T-helper 17 cell (primary cell): ENCODE measurements at regions not wholly inside any gene's neighbourhood (a gene's known extent, or its start where the extent isn't known, plus 50 kb on each side); places are given as distances from the start of the nearest gene placed in this dataset.
"Not testable (repeated sequence)": the region's sequence is repeated elsewhere in the genome, so short reads cannot be mapped to it uniquely, and the experiment has no call there.

Source experiments
- ATAC-seq: fragments of 150-1000 bp; cut with Tn5 transposase; 2 replicates; pipeline ENCODE4 v1.10.0; 2021; ENCODE audit warnings: mild to moderate bottlenecking, moderate library complexity
- DNase-seq, 3 donors: peaks; one replicate each; pipeline versions ENCODE4 v3.0.0 to v3.0.0-alpha.2; 2020 to 2021
- H3K9me3 ChIP-seq: one replicate; pipeline ENCODE4 v1.7.0; 2013; ENCODE audit warnings: low read length, mild to moderate bottlenecking; ENCODE audit not compliant: control insufficient read depth, poor library complexity, severe bottlenecking
- H3K27ac Mint-ChIP-seq: one replicate; pipeline ENCODE4 v1.8.0; 2022; ENCODE audit warnings: mild to moderate bottlenecking, moderate library complexity, mixed read lengths
- H3K27me3 Mint-ChIP-seq: one replicate; pipeline ENCODE4 v1.8.0; 2022; ENCODE audit warnings: mixed read lengths
- H3K36me3 Mint-ChIP-seq: one replicate; pipeline ENCODE4 v1.8.0; 2022; ENCODE audit warnings: low read depth, mixed read lengths
- H3K4me1 Mint-ChIP-seq: one replicate; pipeline ENCODE4 v1.8.0; 2022; ENCODE audit warnings: mild to moderate bottlenecking, mixed read lengths
- H3K4me3 Mint-ChIP-seq: one replicate; pipeline ENCODE4 v1.8.0; 2022; ENCODE audit warnings: mild to moderate bottlenecking, moderate library complexity, mixed read lengths

- DNase-seq (no peak), ATAC-seq (no peak)
- H3K27me3 Mint-ChIP-seq = peaks cover 6% of the 10 kb centered on the region
- peaks cover 2% of the 10 kb centered on the region for H3K4me1 Mint-ChIP-seq
- no peaks in the 10 kb centered on the region for H3K9me3 ChIP-seq
- no peak overlapping the region for H3K27ac Mint-ChIP-seq
- peak overlapping the region; percentile 58 for H3K4me3 Mint-ChIP-seq
- no peaks in the 10 kb centered on the region for H3K36me3 Mint-ChIP-seq
Measured at GRCh38 chrX:130524476-130525194, 122.8 kb downstream of the RBMX2 start.

DNA sequence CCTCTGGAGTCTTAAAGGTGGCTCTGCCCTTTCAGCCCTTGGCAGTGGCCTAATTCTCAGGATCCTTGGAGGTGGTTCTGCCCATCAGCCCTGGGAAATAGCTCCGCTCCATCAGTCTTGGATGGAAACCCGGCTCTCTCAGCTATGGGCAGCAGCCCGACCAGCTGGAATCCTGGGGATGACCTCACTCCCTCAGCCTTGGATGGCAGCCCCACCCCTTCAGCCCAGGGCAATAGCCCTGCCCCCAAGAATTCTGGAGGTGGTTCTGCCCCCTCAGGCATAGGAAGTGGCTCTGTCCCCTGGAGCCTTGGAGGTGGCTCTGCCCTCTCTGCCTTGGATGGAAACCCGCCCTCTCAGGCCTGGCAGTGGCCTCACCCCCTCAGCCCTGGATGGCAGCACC lies 127.7 kb downstream of the RBMX2 start:
- no peak overlapping the region for H3K4me3 Mint-ChIP-seq
- no peak for DNase-seq
- no peaks in the 10 kb centered on the region for H3K9me3 ChIP-seq
- peaks cover 2% of the 10 kb centered on the region for H3K4me1 Mint-ChIP-seq
- peaks cover 16% of the 10 kb centered on the region for H3K27me3 Mint-ChIP-seq
- ATAC-seq = no peak
- no peaks in the 10 kb centered on the region for H3K36me3 Mint-ChIP-seq
- H3K27ac Mint-ChIP-seq = no peak overlapping the region

DNA sequence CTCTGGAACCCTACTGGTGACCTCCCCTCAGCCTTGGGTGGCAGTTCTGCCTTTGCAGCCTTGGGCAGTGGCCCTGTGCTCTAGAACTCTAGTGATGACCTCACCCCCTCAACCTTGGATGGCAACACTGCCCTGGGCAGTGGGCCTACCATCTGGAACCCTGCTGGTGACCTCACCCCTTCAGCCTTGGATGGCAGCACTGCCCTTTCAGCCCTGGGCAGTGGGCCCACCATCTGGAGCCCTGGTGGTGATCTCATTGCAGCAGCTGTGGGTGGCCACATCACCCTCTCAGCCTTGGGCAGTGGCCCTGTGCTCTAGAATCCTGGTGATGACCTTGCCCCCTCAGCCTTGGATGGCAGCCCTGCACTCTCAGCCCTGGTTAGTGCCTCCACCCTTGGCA lies 129.3 kb downstream of the RBMX2 start:
- H3K4me1 Mint-ChIP-seq = peaks cover 2% of the 10 kb centered on the region
- H3K36me3 Mint-ChIP-seq = no peaks in the 10 kb centered on the region

GRCh38 chrX:130539721-130540321 lies 138.0 kb downstream of the RBMX2 start:
- DNase-seq (peak in 1 of 3 donors; percentile 12), ATAC-seq (no peak)
- H3K27me3 Mint-ChIP-seq = peaks cover 14% of the 10 kb centered on the region
- H3K36me3 Mint-ChIP-seq = no peaks in the 10 kb centered on the region
- no peaks in the 10 kb centered on the region for H3K9me3 ChIP-seq
- H3K4me1 Mint-ChIP-seq = no peaks in the 10 kb centered on the region
- no peak overlapping the region for H3K4me3 Mint-ChIP-seq
- H3K27ac Mint-ChIP-seq = no peak overlapping the region

More for the DNA sequence above, 129.3 kb downstream of the RBMX2 start:
- Mint-ChIP-seq H3K4me3 (no peak overlapping the region), H3K27me3 (peaks cover 16% of the 10 kb centered on the region), H3K27ac (no peak overlapping the region)
- ATAC-seq (no peak), DNase-seq (no peak)
- no peaks in the 10 kb centered on the region for H3K9me3 ChIP-seq

- H3K9me3 ChIP-seq = no peaks in the 10 kb centered on the region
- H3K36me3 Mint-ChIP-seq = no peaks in the 10 kb centered on the region
- H3K27me3 Mint-ChIP-seq = peaks cover 16% of the 10 kb centered on the region
- H3K4me3 Mint-ChIP-seq = no peak overlapping the region
- no peak overlapping the region for H3K27ac Mint-ChIP-seq
- H3K4me1 Mint-ChIP-seq = no peaks in the 10 kb centered on the region
- no peak for DNase-seq
- ATAC-seq = no peak
Measured at GRCh38 chrX:130543603-130544325, 142.0 kb downstream of the RBMX2 start.

GRCh38 chrX:130545796-130546195 lies 144.0 kb downstream of the RBMX2 start:
- DNase-seq = no peak
- no peak overlapping the region for H3K4me3 Mint-ChIP-seq

DNA sequence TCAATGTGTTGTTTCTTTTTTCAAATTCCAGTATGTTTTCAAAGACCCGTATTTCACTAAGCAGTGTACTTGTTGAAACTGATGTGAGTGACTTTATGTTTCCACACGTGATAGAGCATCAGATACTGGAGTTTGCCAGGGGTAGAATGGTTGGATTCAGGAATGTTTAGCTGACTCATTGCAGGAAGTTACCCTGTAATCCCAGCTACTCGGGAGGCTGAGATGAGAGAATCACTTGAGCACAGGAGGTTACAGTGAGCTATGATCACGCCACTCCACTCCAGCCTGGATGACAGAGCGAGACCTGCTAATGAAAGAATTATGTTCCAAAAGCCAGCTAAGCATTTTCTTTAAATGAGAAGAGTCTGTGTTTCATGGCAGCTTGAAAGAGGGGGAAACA lies 147.6 kb downstream of the RBMX2 start:
- not testable (repeated sequence) for H3K36me3 Mint-ChIP-seq, H3K4me1 Mint-ChIP-seq, H3K4me3 Mint-ChIP-seq

More at GRCh38 chrX:130545796-130546195, 144.0 kb downstream of the RBMX2 start:
- H3K9me3 ChIP-seq = no peaks in the 10 kb centered on the region
- no peaks in the 10 kb centered on the region for H3K4me1 Mint-ChIP-seq
- H3K36me3 Mint-ChIP-seq = no peaks in the 10 kb centered on the region
- H3K27ac Mint-ChIP-seq = no peak overlapping the region
- no peak for ATAC-seq
- H3K27me3 Mint-ChIP-seq = peaks cover 21% of the 10 kb centered on the region

GRCh38 chrX:130550351-130550750 lies 148.6 kb downstream of the RBMX2 start:
- no peak overlapping the region for H3K27ac Mint-ChIP-seq
- ATAC-seq (no peak), DNase-seq (no peak)
- no peaks in the 10 kb centered on the region for H3K36me3 Mint-ChIP-seq
- H3K4me1 Mint-ChIP-seq = no peaks in the 10 kb centered on the region
- H3K27me3 Mint-ChIP-seq = peaks cover 23% of the 10 kb centered on the region
- no peak overlapping the region for H3K4me3 Mint-ChIP-seq
- no peaks in the 10 kb centered on the region for H3K9me3 ChIP-seq

More for the DNA sequence above, 147.6 kb downstream of the RBMX2 start:
- H3K27ac Mint-ChIP-seq, H3K9me3 ChIP-seq, ATAC-seq, DNase-seq: not testable (repeated sequence)
- H3K27me3 Mint-ChIP-seq = peaks cover 21% of the 10 kb centered on the region

- ATAC-seq = no peak
- Mint-ChIP-seq H3K4me3 (no peak overlapping the region), H3K4me1 (no peaks in the 10 kb centered on the region), H3K36me3 (no peaks in the 10 kb centered on the region), H3K27me3 (peaks cover 28% of the 10 kb centered on the region), H3K27ac (no peak overlapping the region)
- H3K9me3 ChIP-seq = no peaks in the 10 kb centered on the region
- DNase-seq = no peak
Measured at GRCh38 chrX:130552444-130553073, 150.8 kb downstream of the RBMX2 start.

GRCh38 chrX:130555341-130555740 lies 153.6 kb downstream of the RBMX2 start:
- H3K4me3 Mint-ChIP-seq = no peak overlapping the region
- H3K27ac Mint-ChIP-seq = no peak overlapping the region
- H3K9me3 ChIP-seq = no peaks in the 10 kb centered on the region
- H3K36me3 Mint-ChIP-seq = no peaks in the 10 kb centered on the region
- ATAC-seq (no peak), DNase-seq (no peak)
- H3K27me3 Mint-ChIP-seq = peaks cover 8% of the 10 kb centered on the region
- H3K4me1 Mint-ChIP-seq = no peaks in the 10 kb centered on the region

- no peaks in the 10 kb centered on the region for H3K9me3 ChIP-seq
- peaks cover 11% of the 10 kb centered on the region for H3K27me3 Mint-ChIP-seq
- DNase-seq (no peak), ATAC-seq (no peak)
- no peaks in the 10 kb centered on the region for H3K36me3 Mint-ChIP-seq
- no peak overlapping the region for H3K27ac Mint-ChIP-seq
- H3K4me1 Mint-ChIP-seq = no peaks in the 10 kb centered on the region
- H3K4me3 Mint-ChIP-seq = no peak overlapping the region
Measured at GRCh38 chrX:130555757-130556156, 154.0 kb downstream of the RBMX2 start.

DNA sequence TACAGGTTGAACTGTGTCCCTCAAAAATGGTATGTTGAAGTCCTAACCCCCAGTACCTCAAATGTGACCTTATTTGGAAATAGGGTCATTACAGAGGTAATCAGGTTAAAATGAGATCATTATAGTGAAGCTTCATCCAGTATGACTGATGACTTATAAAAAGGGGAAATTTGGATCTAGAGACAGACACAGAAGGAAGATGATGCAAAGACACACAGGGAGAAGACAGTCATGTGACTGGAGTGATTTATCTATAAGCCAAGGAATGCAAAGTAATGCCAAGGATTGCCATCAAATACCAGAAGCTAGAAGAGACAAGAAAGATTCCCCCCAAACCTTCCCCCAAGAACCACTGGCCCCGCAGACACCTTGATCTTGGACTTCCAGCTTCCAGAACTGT lies 155.2 kb downstream of the RBMX2 start:
- H3K9me3 ChIP-seq = no peaks in the 10 kb centered on the region
- ATAC-seq (no peak), DNase-seq (no peak)
- Mint-ChIP-seq H3K4me1 (no peaks in the 10 kb centered on the region), H3K4me3 (no peak overlapping the region), H3K27me3 (peaks cover 15% of the 10 kb centered on the region), H3K36me3 (peaks cover 2% of the 10 kb centered on the region), H3K27ac (no peak overlapping the region)

DNA sequence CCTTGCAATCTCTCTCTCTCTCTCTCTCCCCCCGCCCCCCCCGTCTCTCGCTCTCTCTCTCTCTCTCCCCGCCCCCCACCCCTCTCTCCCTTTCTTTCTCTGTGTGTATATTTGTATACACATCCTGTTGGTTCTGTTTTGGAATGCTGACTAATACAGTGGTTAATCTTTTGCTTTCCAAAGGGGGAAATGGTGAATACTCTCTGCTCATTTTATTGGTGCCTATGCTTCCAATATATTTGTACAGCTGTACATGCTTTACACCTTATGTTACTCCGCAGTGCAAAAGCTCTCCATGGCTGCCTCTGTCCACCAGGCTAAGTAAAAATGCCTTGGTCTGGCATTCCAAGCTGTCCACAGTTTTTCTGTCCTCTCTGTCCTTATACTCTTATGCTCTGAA lies 158.8 kb downstream of the RBMX2 start:
- Mint-ChIP-seq H3K27ac (no peak overlapping the region), H3K4me1 (no peaks in the 10 kb centered on the region), H3K4me3 (no peak overlapping the region), H3K27me3 (peaks cover 11% of the 10 kb centered on the region), H3K36me3 (peaks cover 5% of the 10 kb centered on the region)
- no peaks in the 10 kb centered on the region for H3K9me3 ChIP-seq
- DNase-seq = no peak
- ATAC-seq = no peak
